BJ (cell line): ENCODE measurements at regions not wholly inside any gene's neighbourhood (a gene's known extent, or its start where the extent isn't known, plus 50 kb on each side); places are given as distances from the start of the nearest gene placed in this dataset.

Experiments
- CTCF ChIA-PET: fragments of 350-600 bp; formaldehyde crosslinking; extraction: SDS; loops from one replicate; lab custom pipeline; 2021; ENCODE audit warnings: antibody characterized with exemption, inconsistent platforms; lab: Yijun Ruan, JAX
- POLR2A ChIA-PET: fragments of 300-600 bp; sonication (Branson Sonifier 250); formaldehyde crosslinking; extraction: SDS; loops from one replicate; lab custom pipeline; 2021; ENCODE audit warnings: antibody characterized with exemption; lab: Charles Lee
- DNase-seq: peaks from one replicate; pipeline ENCODE4 v3.0.0-alpha.2; 2011; ENCODE audit warnings: low read depth
- H3K27me3 ChIP-seq: 2 replicates; pipeline ENCODE4 v1.6.0; 2011; ENCODE audit warnings: low read length; ENCODE audit not compliant: control insufficient read depth, insufficient read depth
- H3K36me3 ChIP-seq: 2 replicates; pipeline ENCODE4 v1.5.1; 2011; ENCODE audit warnings: low read length; ENCODE audit not compliant: control insufficient read depth, insufficient read depth
- H3K4me3 ChIP-seq: 2 replicates; pipeline ENCODE4 v1.5.1; 2011; ENCODE audit warnings: low read depth, mild to moderate bottlenecking, control low read depth, low read length
- TF ChIP-seq, protein P1 (sequence below): IDR thresholded peaks from 2 replicates; pipeline ENCODE4 v1.5.1; 2011; ENCODE audit warnings: low read depth, mild to moderate bottlenecking, control low read depth, inconsistent platforms, low read length, moderate library complexity; ENCODE audit not compliant: insufficient read depth

DNA sequence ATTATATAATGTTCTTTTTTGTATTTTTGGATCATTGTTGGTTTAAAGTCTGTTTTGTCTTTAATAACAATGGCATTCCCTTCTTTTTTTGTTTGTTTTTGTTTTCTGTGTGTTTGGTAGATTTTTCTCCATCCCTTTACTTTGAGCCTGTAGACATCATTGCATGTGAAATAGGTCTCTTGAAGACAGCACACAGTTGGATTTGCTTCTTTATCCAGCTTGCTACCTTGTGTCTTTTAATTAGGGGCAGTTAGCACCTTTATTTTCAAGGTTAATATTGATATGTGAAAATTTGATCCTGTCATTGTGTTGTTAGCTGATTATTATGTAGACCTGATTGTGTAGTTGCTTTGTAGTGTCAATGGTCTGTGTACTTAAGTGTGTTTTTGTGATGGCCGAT, 235.7 kb downstream of the KCNJ3 start:
- CTCF ChIA-PET: no interaction called here
- Histone ChIP-seq H3K36me3 (no peaks in the 10 kb centered on the region), H3K27me3 (no peaks in the 10 kb centered on the region), H3K4me3 (no peak overlapping the region)
- POLR2A ChIA-PET: no interaction called here
- DNase-seq: no peak
- TF ChIP-seq, protein P1, sequence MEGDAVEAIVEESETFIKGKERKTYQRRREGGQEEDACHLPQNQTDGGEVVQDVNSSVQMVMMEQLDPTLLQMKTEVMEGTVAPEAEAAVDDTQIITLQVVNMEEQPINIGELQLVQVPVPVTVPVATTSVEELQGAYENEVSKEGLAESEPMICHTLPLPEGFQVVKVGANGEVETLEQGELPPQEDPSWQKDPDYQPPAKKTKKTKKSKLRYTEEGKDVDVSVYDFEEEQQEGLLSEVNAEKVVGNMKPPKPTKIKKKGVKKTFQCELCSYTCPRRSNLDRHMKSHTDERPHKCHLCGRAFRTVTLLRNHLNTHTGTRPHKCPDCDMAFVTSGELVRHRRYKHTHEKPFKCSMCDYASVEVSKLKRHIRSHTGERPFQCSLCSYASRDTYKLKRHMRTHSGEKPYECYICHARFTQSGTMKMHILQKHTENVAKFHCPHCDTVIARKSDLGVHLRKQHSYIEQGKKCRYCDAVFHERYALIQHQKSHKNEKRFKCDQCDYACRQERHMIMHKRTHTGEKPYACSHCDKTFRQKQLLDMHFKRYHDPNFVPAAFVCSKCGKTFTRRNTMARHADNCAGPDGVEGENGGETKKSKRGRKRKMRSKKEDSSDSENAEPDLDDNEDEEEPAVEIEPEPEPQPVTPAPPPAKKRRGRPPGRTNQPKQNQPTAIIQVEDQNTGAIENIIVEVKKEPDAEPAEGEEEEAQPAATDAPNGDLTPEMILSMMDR: no peak

- ChIA-PET POLR2A (no interaction called here), CTCF (no interaction called here)
- H3K27me3 ChIP-seq: no peaks in the 10 kb centered on the region
Measured at GRCh38 chr2:154924531-154924930, 226.0 kb downstream of the KCNJ3 start.

DNA sequence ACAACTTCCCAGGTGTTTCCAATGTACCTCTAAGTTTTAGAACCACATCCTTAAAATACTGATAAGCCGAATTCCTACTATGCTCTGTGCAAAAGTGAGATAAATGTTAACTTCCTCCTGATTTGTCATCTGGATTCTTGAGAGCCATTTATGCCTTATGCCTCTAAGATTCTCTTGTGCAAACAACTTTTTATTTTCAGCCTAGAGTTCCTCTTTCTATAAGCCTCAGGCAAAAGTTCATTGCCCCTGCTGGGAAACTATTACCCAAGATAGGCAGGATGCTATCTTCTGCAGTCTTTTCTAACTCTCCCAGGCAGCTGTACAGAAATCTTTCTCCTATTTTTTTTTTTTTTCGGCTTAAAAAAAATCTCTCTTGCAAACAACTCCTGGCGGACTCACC, 216.1 kb downstream of the KCNJ3 start:
- TF ChIP-seq, protein P1: no peak
- Histone ChIP-seq H3K4me3 (no peak overlapping the region), H3K27me3 (no peaks in the 10 kb centered on the region), H3K36me3 (no peaks in the 10 kb centered on the region)
- CTCF ChIA-PET: no interaction called here
- DNase-seq: no peak
- POLR2A ChIA-PET: no interaction called here

More at GRCh38 chr2:154924531-154924930, 226.0 kb downstream of the KCNJ3 start:
- no peak for DNase-seq
- no peaks in the 10 kb centered on the region for H3K36me3 ChIP-seq
- TF ChIP-seq, protein P1: no peak
- H3K4me3 ChIP-seq: no peak overlapping the region

DNA sequence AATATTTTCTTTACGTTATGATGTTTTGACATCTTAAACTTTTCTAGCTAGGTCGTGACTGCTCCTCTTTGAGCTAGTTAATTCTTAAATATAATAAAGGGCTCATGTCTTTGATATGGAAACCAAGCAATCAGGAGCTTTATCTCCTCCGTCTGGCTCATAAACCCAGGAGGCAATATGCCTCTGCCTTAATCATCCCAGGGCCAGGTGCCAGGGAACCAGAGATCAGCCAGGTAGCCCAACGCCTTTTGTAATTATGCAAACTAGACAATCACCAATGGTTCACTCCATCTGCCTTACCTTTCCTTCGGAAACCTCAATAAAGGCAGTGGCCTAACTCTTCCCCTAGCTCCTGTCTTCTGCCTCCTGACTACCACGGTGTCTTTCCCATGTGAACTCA, 213.7 kb downstream of the KCNJ3 start:
- Histone ChIP-seq H3K4me3 (no peak overlapping the region), H3K27me3 (no peaks in the 10 kb centered on the region), H3K36me3 (no peaks in the 10 kb centered on the region)
- ChIA-PET POLR2A (no interaction called here), CTCF (no interaction called here)
- TF ChIP-seq, protein P1: no peak
- no peak for DNase-seq

GRCh38 chr2:154911729-154912128, 213.2 kb downstream of the KCNJ3 start:
- no peak for DNase-seq
- no peak overlapping the region for H3K4me3 ChIP-seq
- TF ChIP-seq, protein P1: no peak
- ChIA-PET CTCF (no interaction called here), POLR2A (no interaction called here)
- no peaks in the 10 kb centered on the region for H3K36me3 ChIP-seq
- no peaks in the 10 kb centered on the region for H3K27me3 ChIP-seq
